ENCODE measurements at regions not wholly inside any gene's neighbourhood (a gene's known extent, or its start where the extent isn't known, plus 50 kb on each side); places are given as distances from the start of the nearest gene placed in this dataset.
"Not testable (repeated sequence)": the region's sequence is repeated elsewhere in the genome, so short reads cannot be mapped to it uniquely, and the experiment has no call there.

- H3K9me3 ChIP-seq, result no peaks in the 10 kb centered on the region
- intact Hi-C loops (cut with DNase I), result no loop called here
- no peak for DNase-seq (ENCODE audit: extremely low spot score in 2 of 2)
- no peak overlapping the region for H3K4me3 ChIP-seq
- TF ChIP-seq, protein P1, sequence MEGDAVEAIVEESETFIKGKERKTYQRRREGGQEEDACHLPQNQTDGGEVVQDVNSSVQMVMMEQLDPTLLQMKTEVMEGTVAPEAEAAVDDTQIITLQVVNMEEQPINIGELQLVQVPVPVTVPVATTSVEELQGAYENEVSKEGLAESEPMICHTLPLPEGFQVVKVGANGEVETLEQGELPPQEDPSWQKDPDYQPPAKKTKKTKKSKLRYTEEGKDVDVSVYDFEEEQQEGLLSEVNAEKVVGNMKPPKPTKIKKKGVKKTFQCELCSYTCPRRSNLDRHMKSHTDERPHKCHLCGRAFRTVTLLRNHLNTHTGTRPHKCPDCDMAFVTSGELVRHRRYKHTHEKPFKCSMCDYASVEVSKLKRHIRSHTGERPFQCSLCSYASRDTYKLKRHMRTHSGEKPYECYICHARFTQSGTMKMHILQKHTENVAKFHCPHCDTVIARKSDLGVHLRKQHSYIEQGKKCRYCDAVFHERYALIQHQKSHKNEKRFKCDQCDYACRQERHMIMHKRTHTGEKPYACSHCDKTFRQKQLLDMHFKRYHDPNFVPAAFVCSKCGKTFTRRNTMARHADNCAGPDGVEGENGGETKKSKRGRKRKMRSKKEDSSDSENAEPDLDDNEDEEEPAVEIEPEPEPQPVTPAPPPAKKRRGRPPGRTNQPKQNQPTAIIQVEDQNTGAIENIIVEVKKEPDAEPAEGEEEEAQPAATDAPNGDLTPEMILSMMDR (IDR thresholded peaks at IDR 0.05), result no peak
- TF ChIP-seq POLR2A (IDR thresholded peaks at IDR 0.05), result no peak
- no peak for TF ChIP-seq POLR2AphosphoS5 (IDR thresholded peaks at IDR 0.05; ENCODE audit: insufficient read depth in 1 of 2, low read depth in 1 of 2)
- no peak overlapping the region for H3K27ac ChIP-seq
- no peaks in the 10 kb centered on the region for H3K27me3 ChIP-seq
- no peaks in the 10 kb centered on the region for H3K36me3 ChIP-seq
- no peaks in the 10 kb centered on the region for H3K4me1 ChIP-seq
Measured at GRCh38 chrX:42366181-42366580, 411.8 kb downstream of the PPP1R2C start.

DNA sequence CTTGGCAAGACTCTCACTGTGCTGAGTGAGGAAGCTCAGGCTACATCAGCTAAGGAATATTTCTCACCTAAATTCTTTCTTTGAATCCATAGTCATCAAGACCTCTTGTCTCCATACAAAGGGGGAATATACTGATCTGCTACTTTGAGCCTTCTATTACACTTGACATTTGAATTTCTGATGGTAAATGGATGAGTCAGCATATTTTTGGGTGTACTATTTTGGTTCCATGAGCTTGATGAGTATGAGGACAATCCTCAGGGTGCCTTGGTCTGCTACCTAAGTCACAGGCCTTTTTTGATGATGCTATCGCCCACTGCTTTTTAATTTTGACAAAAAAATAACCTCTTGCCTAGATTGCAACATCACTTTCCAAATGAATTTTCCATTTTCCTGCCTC lies 415.7 kb downstream of the PPP1R2C start:
- TF ChIP-seq, protein P1 (IDR thresholded peaks at IDR 0.05), result no peak
- TF ChIP-seq POLR2AphosphoS5 (IDR thresholded peaks at IDR 0.05; ENCODE audit: insufficient read depth in 1 of 2, low read depth in 1 of 2) (no peak), POLR2A (IDR thresholded peaks at IDR 0.05) (no peak)
- no peaks in the 10 kb centered on the region for H3K36me3 ChIP-seq
- no peak overlapping the region for H3K4me3 ChIP-seq
- H3K9me3 ChIP-seq, result no peaks in the 10 kb centered on the region
- no peak overlapping the region for H3K27ac ChIP-seq
- H3K27me3 ChIP-seq, result no peaks in the 10 kb centered on the region
- H3K4me1 ChIP-seq, result no peaks in the 10 kb centered on the region
- DNase-seq (ENCODE audit: extremely low spot score in 2 of 2), result no peak
- intact Hi-C loops (cut with DNase I), result no loop called here

DNA sequence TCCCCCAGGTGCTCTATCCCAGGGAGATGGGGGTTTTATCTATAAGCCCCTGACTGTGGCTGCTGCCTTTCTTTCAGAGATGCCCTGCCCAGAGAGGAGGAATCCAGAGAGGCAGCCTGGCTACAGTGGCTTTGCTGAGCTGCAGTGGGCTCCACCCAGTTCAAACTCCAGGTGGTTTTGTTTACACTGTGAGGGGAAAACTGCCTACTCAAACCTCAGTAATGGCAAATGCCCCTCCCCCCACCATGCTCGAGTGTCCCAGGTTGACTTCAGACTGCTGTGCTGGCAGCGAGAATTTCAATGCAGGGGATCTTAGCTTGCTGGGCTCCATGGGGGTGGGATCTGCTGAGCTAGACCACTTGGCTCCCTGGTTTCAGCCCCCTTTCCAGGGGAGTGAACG lies 419.6 kb upstream of the CASK start:
- H3K4me3 ChIP-seq; DNase-seq (ENCODE audit: extremely low spot score in 2 of 2); H3K4me1 ChIP-seq; H3K27me3 ChIP-seq; H3K9me3 ChIP-seq; H3K36me3 ChIP-seq; intact Hi-C loops (cut with DNase I); H3K27ac ChIP-seq: not testable (repeated sequence)

Data from vagina (tissue), 2 donors.